HG02973 (cell line): ENCODE measurements at regions not wholly inside any gene's neighbourhood (a gene's known extent, or its start where the extent isn't known, plus 50 kb on each side); places are given as distances from the start of the nearest gene placed in this dataset.

ENCODE experiments used
- ATAC-seq: cut with Tn5 transposase; IDR thresholded peaks from one replicate; pipeline ENCODE4 v1.9.1; 2021; ENCODE audit warnings: moderate library complexity; ENCODE audit not compliant: unreplicated experiment

DNA sequence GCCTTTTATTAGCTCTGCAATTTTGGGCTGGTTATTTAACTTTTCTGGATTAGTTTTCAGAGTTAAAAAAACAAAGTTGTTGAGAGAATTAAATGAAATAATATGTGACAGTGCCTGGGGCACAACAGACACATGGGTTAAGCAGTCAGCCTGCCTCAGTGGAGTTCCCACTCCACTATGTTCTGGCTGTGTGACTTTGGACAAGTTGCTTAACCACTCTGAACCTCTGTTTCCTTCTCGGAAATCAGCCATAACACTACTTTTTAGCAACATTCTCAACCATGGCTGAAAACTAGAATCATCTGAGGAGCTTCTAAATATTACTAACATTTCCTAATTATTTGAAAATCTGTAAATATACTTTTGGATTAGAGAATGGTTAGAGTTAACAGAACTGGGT, 56.5 kb upstream of the SLC6A11 start:
- ATAC-seq, result no peak

DNA sequence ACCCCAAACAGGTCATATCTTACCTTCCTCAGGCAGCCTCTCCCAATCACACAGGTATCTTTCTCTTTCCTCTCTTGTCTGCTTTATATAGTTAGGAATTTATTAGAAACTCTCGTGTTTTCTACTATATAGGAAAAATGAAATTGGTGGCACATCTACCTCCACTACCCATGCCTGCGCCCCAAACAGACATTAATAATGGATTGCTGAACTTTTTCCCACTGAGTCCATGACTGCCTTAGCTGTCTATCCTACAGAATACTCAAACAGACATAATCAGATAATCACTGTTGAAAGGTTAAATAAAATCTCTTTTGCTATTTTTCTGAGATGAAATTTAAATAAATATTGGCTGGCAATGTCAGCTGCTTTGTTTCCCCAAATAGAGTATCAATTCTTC, 55.8 kb upstream of the SLC6A11 start:
- no peak for ATAC-seq

- no peak for ATAC-seq
Observed at GRCh38 chr3:10761583-10761982, 54.4 kb upstream of the SLC6A11 start.

- ATAC-seq, result no peak
Observed at GRCh38 chr3:10762116-10762515, 53.9 kb upstream of the SLC6A11 start.

DNA sequence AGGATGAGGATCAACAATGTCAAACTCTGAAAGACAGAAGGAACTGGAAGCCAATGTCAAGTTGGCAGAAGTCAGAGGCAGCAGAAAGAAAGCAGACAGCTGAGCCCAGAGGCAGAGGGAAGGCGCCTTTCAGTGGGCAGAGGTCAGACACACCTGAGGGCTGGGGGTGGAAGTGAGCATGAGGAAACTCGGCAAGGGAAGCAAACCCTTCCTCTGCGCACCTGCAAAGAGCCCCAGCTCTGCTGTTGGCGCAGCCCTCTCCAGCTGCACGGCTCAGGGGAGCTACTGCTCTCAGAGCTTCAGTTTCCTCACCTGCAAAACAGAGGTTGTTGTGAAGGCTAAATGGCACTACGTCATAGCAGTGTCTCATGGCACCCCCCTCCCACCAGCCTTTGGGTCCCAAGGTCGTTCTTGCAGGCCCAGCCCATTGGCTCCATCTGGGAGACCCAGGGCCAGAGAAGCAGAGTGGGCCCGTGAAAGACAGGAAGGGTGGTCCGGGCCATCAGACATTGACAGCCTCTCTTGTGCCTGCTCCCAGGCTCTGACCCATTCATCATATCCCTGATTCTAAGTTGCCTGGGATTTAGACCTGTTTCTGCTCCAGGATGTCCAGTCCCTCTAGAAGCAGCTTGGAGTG, 53.3 kb upstream of the SLC6A11 start:
- no peak for ATAC-seq

DNA sequence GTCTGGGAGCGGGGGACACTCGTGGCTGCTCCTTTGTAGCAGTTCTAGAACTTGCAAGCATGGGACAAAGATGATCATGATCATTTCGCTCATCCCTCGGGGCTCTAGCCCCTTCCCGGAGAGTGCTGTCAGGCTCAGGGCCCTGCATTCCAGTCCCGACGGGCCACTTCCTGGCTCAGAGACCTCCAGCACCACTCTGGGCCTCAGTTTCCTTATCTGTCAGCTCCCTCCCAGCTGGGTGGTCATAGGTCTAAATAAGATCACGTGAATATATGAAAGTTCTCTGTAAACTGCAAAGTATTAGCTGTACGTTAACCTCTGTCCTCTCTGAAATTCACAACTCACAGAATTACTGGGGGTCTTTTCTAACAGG, 52.8 kb upstream of the SLC6A11 start:
- ATAC-seq, result no peak

GRCh38 chr3:10763817-10764258, 52.2 kb upstream of the SLC6A11 start:
- no peak for ATAC-seq

DNA sequence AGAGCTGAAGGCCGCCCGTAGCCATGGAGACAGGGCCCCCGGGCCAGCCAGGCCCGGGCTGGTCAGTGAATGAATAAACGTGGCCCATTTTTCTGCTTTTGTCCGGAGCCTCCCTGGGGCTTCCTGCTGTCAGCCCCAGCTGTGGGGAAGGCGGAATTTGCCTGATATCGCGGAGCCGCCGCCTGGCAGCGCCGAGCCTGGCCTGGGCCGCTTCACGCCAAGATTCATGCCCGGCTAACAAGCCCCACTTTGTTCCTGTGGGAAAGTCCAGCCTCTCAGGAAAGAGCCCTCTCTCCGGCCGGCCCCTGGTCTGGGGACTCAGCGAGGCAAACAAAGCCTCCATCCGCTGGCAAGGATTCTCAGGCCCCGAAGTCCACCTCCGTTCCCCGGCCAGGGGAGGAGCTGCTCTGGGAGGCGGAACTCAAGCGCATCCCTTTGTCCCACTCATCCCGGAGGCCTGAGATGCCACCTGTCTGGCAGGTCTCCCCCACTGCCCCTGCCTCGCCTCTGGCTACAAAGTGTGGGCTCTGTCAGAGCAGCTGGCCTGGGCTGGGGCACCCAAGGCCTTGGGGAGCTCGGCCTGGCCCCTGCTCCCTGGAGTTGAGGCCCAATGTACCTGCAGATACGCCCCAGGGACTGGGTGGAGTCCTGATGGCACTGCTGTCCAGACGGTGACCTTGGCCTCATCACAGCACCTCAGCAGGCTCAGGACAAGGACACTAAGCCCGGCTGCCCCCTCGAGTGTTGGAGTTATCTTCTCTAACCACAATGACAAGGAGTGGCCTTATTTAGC, 51.6 kb upstream of the SLC6A11 start:
- no peak for ATAC-seq

DNA sequence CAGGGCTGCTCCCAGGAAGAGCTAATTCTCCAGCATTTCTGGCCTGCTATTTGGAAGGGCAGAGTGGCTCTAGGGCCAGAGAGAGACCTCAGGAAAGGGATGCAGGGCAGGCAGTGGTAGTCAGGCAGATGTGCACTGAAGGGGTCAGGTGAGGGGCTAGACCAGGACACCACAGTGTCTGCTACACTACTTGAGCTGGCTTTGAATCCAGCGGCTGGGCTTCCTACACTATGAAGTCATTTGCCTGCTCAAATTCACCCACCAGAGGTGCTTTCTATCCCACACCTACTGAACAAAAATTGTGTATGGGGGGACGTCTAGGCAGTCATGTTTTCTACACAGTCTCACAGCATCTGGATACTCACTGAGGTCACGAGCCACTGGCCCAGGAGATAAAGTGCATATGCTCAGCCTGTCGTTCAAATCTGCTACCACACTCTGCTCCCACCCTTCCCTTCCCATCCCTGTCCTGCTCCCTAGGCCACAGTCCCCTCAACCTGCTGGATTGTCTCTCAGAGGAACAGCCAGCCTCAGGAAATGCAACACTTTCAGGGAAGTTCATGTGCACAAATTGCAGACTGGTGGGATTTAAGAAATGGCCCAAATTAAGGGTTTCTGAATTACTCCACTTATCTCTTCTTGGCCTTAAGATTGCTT, 49.9 kb upstream of the SLC6A11 start:
- no peak for ATAC-seq
